ENCODE measurements at regions not wholly inside any gene's neighbourhood (a gene's known extent, or its start where the extent isn't known, plus 50 kb on each side); places are given as distances from the start of the nearest gene placed in this dataset.

DNA sequence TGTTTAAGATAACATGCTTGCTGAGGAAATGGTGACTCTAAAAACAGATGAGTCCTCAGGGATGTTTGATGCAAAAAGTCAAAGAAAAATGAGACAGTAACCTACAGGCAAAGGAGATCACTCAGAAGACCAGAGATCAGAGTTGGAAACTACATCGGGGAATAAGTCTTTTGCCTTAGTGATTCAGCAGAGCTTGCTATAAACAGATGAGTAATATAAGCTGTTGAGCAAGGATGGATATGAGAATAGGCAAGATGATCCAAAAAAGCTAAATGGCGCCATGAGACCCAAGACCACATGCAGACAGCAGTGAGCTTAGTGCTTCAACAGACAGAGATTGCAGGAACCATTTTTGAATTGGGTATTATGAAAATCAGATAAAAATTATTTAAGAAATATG is 168.6 kb downstream of the POSTN start:
- TF ChIP-seq, protein P1, sequence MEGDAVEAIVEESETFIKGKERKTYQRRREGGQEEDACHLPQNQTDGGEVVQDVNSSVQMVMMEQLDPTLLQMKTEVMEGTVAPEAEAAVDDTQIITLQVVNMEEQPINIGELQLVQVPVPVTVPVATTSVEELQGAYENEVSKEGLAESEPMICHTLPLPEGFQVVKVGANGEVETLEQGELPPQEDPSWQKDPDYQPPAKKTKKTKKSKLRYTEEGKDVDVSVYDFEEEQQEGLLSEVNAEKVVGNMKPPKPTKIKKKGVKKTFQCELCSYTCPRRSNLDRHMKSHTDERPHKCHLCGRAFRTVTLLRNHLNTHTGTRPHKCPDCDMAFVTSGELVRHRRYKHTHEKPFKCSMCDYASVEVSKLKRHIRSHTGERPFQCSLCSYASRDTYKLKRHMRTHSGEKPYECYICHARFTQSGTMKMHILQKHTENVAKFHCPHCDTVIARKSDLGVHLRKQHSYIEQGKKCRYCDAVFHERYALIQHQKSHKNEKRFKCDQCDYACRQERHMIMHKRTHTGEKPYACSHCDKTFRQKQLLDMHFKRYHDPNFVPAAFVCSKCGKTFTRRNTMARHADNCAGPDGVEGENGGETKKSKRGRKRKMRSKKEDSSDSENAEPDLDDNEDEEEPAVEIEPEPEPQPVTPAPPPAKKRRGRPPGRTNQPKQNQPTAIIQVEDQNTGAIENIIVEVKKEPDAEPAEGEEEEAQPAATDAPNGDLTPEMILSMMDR (IDR thresholded peaks at IDR 0.05; ENCODE audit: low read length), result no peak
- TF ChIP-seq EZH2 (optimal IDR thresholded peaks at IDR 0.05; ENCODE audit: low read depth, low read length) (no peak), EZH2phosphoT487 (IDR thresholded peaks at IDR 0.05; ENCODE audit: low read length) (no peak)
